HL-60 (cell line): ENCODE measurements at regions not wholly inside any gene's neighbourhood (a gene's known extent, or its start where the extent isn't known, plus 50 kb on each side); places are given as distances from the start of the nearest gene placed in this dataset.

ENCODE experiments used
- DNase-seq, 2 experiments: peaks; one replicate each; pipeline ENCODE4 v3.0.0-alpha.2; 2010 to 2020; ENCODE audit warnings: low read depth in 1 of 2, low spot score in 1 of 2
- H3K27ac ChIP-seq: fragments of 250-450 bp; sonication (Bioruptor Pico); replicated peaks from 2 replicates; pipeline ENCODE4 v1.5.1; 2020; ENCODE audit warnings: mild to moderate bottlenecking, moderate library complexity
- H3K27me3 ChIP-seq: fragments of 250-450 bp; sonication (Bioruptor Pico); 2 replicates; pipeline ENCODE4 v1.5.1; 2021; ENCODE audit warnings: mild to moderate bottlenecking, moderate library complexity; ENCODE audit not compliant: insufficient read depth, poor library complexity, severe bottlenecking
- H3K4me3 ChIP-seq: replicated peaks from 2 replicates; pipeline ENCODE4 v1.5.1; 2011; ENCODE audit warnings: mild to moderate bottlenecking, control low read depth, low read length; ENCODE audit not compliant: insufficient read depth
- CTCF ChIP-seq: IDR thresholded peaks from one replicate; pipeline ENCODE4 v1.5.1; 2011; ENCODE audit warnings: low read length, control low read depth, inconsistent platforms; ENCODE audit not compliant: insufficient read depth
- GABPA ChIP-seq: IDR thresholded peaks from 2 replicates; pipeline ENCODE4 v1.6.1; 2012; ENCODE audit warnings: low read depth
- POLR2AphosphoS5 ChIP-seq: IDR thresholded peaks from 2 replicates; pipeline ENCODE4 v1.6.1; 2012; ENCODE audit warnings: low read depth
- SPI1 ChIP-seq: IDR thresholded peaks from 2 replicates; pipeline ENCODE4 v1.6.1; 2012; ENCODE audit warnings: low read depth, mild to moderate bottlenecking, borderline replicate concordance
- TF ChIP-seq, protein P1 (sequence below): IDR thresholded peaks from 2 replicates; pipeline ENCODE4 v1.6.1; 2012; ENCODE audit warnings: low read depth; ENCODE audit not compliant: insufficient replicate concordance

DNA sequence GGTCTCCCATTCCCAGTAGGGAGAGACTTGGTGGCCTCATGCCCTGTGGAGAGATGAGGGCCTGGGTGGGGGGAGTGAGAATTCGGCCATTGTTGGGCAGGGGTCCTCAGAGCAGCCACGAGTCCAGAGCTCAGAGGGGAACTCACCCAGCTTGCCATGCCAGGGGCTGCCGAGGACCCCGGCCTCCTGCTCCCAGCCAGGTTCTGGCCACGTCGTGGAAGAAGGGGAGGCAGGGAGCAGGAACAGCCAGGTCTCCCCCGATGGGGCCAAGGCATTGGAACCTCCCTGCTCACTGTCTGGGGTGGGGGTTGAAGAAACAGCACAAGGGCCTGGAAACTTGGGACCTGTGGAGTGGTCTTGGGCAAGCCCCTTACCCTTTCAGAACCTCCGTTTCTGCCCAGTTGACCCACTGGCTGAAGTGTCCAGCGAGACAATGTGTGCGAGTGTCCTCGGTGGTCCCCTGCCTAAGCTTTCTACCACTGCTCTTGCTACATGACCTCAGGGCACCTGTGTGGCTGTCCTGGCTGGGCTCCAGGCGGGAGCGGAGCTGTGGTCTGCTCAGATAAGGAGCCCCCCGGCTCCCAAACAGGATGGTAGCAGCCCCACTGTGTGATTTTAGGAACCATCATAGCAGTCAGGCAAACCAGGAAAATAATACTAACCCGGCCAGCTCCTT is 74.7 kb upstream of the WNT11 start:
- Histone ChIP-seq H3K4me3 (no peak overlapping the region), H3K27ac (no peak overlapping the region), H3K27me3 (no peaks in the 10 kb centered on the region)
- TF ChIP-seq POLR2AphosphoS5, result no peak
- no peak for TF ChIP-seq SPI1
- TF ChIP-seq, protein P1, sequence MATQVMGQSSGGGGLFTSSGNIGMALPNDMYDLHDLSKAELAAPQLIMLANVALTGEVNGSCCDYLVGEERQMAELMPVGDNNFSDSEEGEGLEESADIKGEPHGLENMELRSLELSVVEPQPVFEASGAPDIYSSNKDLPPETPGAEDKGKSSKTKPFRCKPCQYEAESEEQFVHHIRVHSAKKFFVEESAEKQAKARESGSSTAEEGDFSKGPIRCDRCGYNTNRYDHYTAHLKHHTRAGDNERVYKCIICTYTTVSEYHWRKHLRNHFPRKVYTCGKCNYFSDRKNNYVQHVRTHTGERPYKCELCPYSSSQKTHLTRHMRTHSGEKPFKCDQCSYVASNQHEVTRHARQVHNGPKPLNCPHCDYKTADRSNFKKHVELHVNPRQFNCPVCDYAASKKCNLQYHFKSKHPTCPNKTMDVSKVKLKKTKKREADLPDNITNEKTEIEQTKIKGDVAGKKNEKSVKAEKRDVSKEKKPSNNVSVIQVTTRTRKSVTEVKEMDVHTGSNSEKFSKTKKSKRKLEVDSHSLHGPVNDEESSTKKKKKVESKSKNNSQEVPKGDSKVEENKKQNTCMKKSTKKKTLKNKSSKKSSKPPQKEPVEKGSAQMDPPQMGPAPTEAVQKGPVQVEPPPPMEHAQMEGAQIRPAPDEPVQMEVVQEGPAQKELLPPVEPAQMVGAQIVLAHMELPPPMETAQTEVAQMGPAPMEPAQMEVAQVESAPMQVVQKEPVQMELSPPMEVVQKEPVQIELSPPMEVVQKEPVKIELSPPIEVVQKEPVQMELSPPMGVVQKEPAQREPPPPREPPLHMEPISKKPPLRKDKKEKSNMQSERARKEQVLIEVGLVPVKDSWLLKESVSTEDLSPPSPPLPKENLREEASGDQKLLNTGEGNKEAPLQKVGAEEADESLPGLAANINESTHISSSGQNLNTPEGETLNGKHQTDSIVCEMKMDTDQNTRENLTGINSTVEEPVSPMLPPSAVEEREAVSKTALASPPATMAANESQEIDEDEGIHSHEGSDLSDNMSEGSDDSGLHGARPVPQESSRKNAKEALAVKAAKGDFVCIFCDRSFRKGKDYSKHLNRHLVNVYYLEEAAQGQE, result no peak
- TF ChIP-seq CTCF, result no peak
- TF ChIP-seq GABPA, result no peak
- no peak for DNase-seq

DNA sequence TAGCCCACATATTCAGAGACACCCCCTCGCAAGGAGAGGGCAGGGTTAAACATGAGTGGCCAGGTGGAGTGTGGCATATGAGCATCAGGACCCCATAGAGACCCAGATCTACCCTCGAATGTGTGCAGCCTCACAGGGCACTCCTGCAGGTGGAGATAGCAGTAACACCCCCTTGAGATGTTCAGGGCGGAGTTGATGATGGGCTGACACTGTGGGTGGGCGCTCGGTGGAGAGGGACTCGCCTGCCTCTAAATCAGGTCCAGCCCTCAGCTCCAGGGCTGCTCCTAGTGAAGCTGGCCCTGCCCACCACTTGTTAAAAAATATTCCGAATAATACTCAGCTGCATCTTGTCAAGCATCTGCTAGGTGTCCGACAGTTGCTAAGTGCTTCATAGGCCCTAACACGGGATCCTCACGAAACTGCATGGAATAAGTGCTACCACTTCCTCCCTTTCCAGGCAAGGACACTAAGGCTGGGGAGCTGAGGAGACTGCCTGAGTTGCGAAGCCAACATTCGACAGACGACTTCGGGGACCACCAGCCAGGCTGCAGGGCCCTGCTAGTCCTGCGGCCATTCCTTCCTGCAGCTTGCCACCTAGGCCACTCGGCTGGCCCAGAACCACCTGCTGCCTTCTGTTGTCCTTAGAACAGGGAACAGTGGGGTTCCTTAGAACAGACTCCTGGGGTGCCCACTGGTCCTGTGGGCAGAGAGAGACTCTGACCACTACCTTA is 74.0 kb upstream of the WNT11 start:
- Histone ChIP-seq H3K27me3 (no peaks in the 10 kb centered on the region), H3K4me3 (no peak overlapping the region), H3K27ac (no peak overlapping the region)
- TF ChIP-seq CTCF (no peak), SPI1 (no peak), GABPA (no peak), POLR2AphosphoS5 (no peak)
- TF ChIP-seq, protein P1, result no peak
- no peak for DNase-seq

- no peaks in the 10 kb centered on the region for H3K27me3 ChIP-seq
- no peak for DNase-seq
- H3K27ac ChIP-seq, result no peak overlapping the region
- TF ChIP-seq POLR2AphosphoS5, result no peak
- TF ChIP-seq CTCF, result no peak
- no peak for TF ChIP-seq SPI1
- TF ChIP-seq, protein P1, result no peak
- H3K4me3 ChIP-seq, result no peak overlapping the region
Measured at GRCh38 chr11:76279646-76280045, 73.3 kb upstream of the WNT11 start.
